ENCODE measurements at regions not wholly inside any gene's neighbourhood (a gene's known extent, or its start where the extent isn't known, plus 50 kb on each side); places are given as distances from the start of the nearest gene placed in this dataset.

DNA sequence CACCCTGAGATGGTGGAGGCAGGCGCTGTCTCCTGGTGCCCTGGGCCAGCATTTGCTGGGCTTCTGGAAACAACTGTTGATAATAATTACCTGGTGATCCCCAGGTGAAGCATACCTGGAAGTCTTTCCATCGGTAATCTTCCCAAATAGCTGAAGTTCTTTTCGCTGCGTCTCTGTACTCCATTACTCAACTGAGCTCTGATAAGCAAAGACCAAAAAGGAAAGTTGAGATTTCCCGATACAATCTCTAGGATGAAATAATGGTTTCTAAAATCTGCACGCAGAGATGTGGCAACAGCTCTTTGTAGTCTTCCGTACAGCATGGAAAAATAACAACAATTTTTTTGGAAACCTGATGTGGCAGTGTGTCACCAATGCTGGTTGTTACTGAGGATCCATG is 226.5 kb downstream of the GATA3 start:
- TF ChIP-seq CTCF (IDR thresholded peaks at IDR 0.05; ENCODE audit: insufficient read depth, low read length, poor library complexity, severe bottlenecking) (no peak), EZH2phosphoT487 (conservative IDR thresholded peaks at IDR 0.05; ENCODE audit: low read length) (no peak)
